Endothelial cell of umbilical vein (primary cell): ENCODE measurements at regions not wholly inside any gene's neighbourhood (a gene's known extent, or its start where the extent isn't known, plus 50 kb on each side); places are given as distances from the start of the nearest gene placed in this dataset.

Experiments used
- BruUV-seq: library from RNA; stranded (reverse); fragments of 400-500 nt; replicated peaks from 2 replicates; lab custom pipeline; 2021; lab: Mats Ljungman, UMichigan
- CTCF ChIA-PET: fragments of 300-600, 350-600 bp; sonication (Branson Sonifier 250); formaldehyde crosslinking; loops from one replicate; lab custom pipeline; 2021; ENCODE audit warnings: antibody characterized with exemption, inconsistent platforms; lab: Charles Lee
- POLR2A ChIA-PET: fragments of 300-600, 350-600 bp; sonication (Branson Sonifier 250); formaldehyde crosslinking; loops from one replicate; lab custom pipeline; 2021; ENCODE audit warnings: antibody characterized with exemption, inconsistent platforms; lab: Charles Lee
- DNase-seq: peaks from one replicate; pipeline ENCODE4 v3.0.0-alpha.2; 2011; ENCODE audit warnings: low read depth, low spot score
- FAIRE-seq: peaks from 2 replicates; lab custom pipeline; 2011; peaks lifted over from hg19 to GRCh38; lab: Jason Lieb, UNC
- H2AFZ ChIP-seq: 2 replicates; pipeline ENCODE4 v1.6.0; 2012; ENCODE audit warnings: low read depth, low read length, control low read depth, inconsistent platforms
- H3K27ac ChIP-seq: 2 replicates; pipeline ENCODE4 v1.5.1; 2011; ENCODE audit warnings: low read depth, mild to moderate bottlenecking, control low read depth, low read length, moderate library complexity; ENCODE audit not compliant: insufficient read depth
- H3K27me3 ChIP-seq, 2 experiments: 2 replicates each; pipeline versions ENCODE4 v1.6.0 to v1.6.1; 2011; ENCODE audit warnings: low read length in 2 of 2, mixed read lengths in 1 of 2; ENCODE audit not compliant: control insufficient read depth in 2 of 2, insufficient read depth in 2 of 2
- H3K36me3 ChIP-seq, 2 experiments: 2 replicates in 1 of 2; 3 replicates in 1 of 2; pipeline ENCODE4 v1.5.1; 2011; ENCODE audit warnings: low read length in 2 of 2, mild to moderate bottlenecking in 1 of 2, moderate library complexity in 1 of 2; ENCODE audit not compliant: control insufficient read depth in 2 of 2, insufficient read depth in 2 of 2; ENCODE audit errors: extremely low read depth in 1 of 2
- H3K4me1 ChIP-seq: 3 replicates; pipeline ENCODE4 v1.5.1; 2011; ENCODE audit warnings: mild to moderate bottlenecking, low read length; ENCODE audit not compliant: control insufficient read depth, insufficient read depth; ENCODE audit errors: extremely low read depth
- H3K4me2 ChIP-seq: 2 replicates; pipeline ENCODE4 v1.6.1; 2011; ENCODE audit warnings: low read length, control low read depth, mixed read lengths; ENCODE audit not compliant: insufficient read depth
- H3K4me3 ChIP-seq, 3 experiments: fragments of 200-600 bp in 1 of 3; sonication (generic), shearing (Covaris generic) in 1 of 3; replicated peaks in 1 of 3; 2 replicates each; pipeline ENCODE4 v1.5.1; 2011 to 2016; ENCODE audit warnings: control low read depth in 3 of 3, low read length in 3 of 3, mild to moderate bottlenecking in 2 of 3, inconsistent platforms in 1 of 3, low read depth in 1 of 3, moderate library complexity in 1 of 3; ENCODE audit not compliant: insufficient read depth in 1 of 3
- H3K79me2 ChIP-seq: 2 replicates; pipeline ENCODE4 v1.6.0; 2012; ENCODE audit warnings: low read length, inconsistent platforms; ENCODE audit not compliant: control insufficient read depth, insufficient read depth
- H3K9ac ChIP-seq: replicated peaks from 2 replicates; pipeline ENCODE3; 2011; ENCODE audit warnings: low read length, control low read depth; ENCODE audit not compliant: insufficient read depth; ENCODE audit errors: extremely low read depth
- H3K9me1 ChIP-seq: replicated peaks from 3 replicates; pipeline ENCODE4 v1.6.0; 2011; ENCODE audit warnings: mild to moderate bottlenecking, low read length; ENCODE audit not compliant: control insufficient read depth, insufficient read depth; ENCODE audit errors: extremely low read depth
- H3K9me3 ChIP-seq: replicated peaks from 2 replicates; pipeline ENCODE4 v1.5.1; 2012; ENCODE audit warnings: low read length, inconsistent platforms; ENCODE audit not compliant: control insufficient read depth, insufficient read depth
- H4K20me1 ChIP-seq: replicated peaks from 2 replicates; pipeline ENCODE3; 2011; ENCODE audit warnings: mild to moderate bottlenecking, low read length; ENCODE audit not compliant: control insufficient read depth, insufficient read depth; ENCODE audit errors: extremely low read depth
- EZH2 ChIP-seq: IDR thresholded peaks from 2 replicates; pipeline ENCODE4 v1.6.1; 2012; ENCODE audit warnings: borderline replicate concordance, low read depth, mild to moderate bottlenecking, moderate library complexity, low read length, inconsistent platforms; ENCODE audit not compliant: severe bottlenecking
- FOS ChIP-seq: IDR thresholded peaks from 2 replicates; pipeline ENCODE4 v1.6.1; 2011; ENCODE audit warnings: mild to moderate bottlenecking, low read length, moderate library complexity, borderline replicate concordance; ENCODE audit not compliant: insufficient read depth
- GATA2 ChIP-seq: IDR thresholded peaks from 2 replicates; pipeline ENCODE4 v1.7.0; 2011; ENCODE audit warnings: low read depth, mild to moderate bottlenecking, moderate library complexity, mixed read lengths, low read length; ENCODE audit not compliant: insufficient read length, insufficient read depth
- JUN ChIP-seq: IDR thresholded peaks from 2 replicates; pipeline ENCODE4 v1.6.1; 2011; ENCODE audit warnings: borderline replicate concordance, low read depth; ENCODE audit not compliant: insufficient read length, insufficient read depth
- MYC ChIP-seq: IDR thresholded peaks from one replicate; pipeline ENCODE4 v1.6.1; 2011; ENCODE audit warnings: mild to moderate bottlenecking, low read depth, low read length
- POLR2A ChIP-seq: IDR thresholded peaks from 2 replicates; pipeline ENCODE4 v1.6.1; 2012; ENCODE audit warnings: low read depth, mild to moderate bottlenecking, control low read depth, low read length
- POLR2AphosphoS5 ChIP-seq: IDR thresholded peaks from 2 replicates; pipeline ENCODE4 v1.6.1; 2012; ENCODE audit warnings: low read depth, mild to moderate bottlenecking, control low read depth, low read length, moderate library complexity; ENCODE audit not compliant: insufficient read depth
- dilution Hi-C: fragments of 300-500 bp; cut with MboI; formaldehyde crosslinking; loops from one replicate; pipeline ENCODE4 v1.15.0; 2019; ENCODE audit warnings: low sequenced_read_pairs; ENCODE audit not compliant: extremely low pct_ligation_motif_present
- intact Hi-C: fragments of 100-400 bp; cut with micrococcal nuclease; formaldehyde crosslinking; loops from one replicate; pipeline ENCODE4 v1.10.0; 2022
- TF ChIP-seq, protein P1 (sequence below): IDR thresholded peaks from 2 replicates; pipeline ENCODE4 v1.6.1; 2011; ENCODE audit not compliant: insufficient read depth, insufficient read length
- TF ChIP-seq, protein P2 (sequence below), 2 donors: IDR thresholded peaks; 1 replicate in 1 of 2; 2 replicates in 1 of 2; pipeline ENCODE4 v1.5.1; 2011; ENCODE audit warnings: low read length in 2 of 2, mild to moderate bottlenecking in 2 of 2, moderate library complexity in 2 of 2, control low read depth in 1 of 2, inconsistent platforms in 1 of 2, low read depth in 1 of 2; ENCODE audit not compliant: insufficient read depth in 1 of 2; ENCODE audit errors: extremely low read depth in 1 of 2

DNA sequence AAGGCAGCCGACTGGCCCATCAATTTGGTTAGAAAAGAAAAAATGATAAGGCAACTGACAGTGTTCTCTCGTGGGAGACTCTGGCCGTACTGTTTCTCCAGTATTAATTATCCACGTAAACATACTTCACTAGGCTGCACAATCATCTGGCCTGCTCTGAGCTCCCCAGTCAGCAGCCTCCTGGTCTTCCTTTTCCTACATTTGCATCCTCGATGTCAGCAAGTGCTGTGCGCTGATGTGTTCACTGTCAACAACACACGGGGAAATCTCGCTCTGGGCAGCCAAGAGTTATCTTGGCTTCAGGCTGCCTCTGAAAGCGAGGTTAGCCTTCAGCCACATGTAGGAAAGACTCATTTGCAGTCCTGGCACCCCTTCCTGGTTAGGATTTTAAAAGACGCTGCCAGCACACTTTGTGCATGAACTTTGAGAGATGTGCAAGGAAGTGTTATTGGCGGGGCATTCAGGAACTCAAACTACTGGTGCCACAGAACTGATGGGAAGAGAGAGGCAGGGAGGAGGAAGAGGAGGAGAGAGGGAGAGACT, 460.5 kb upstream of the ARID1B start:
- Histone ChIP-seq H3K4me3 (no peak overlapping the region), H3K79me2 (no peaks in the 10 kb centered on the region), H3K9me3 (no peaks in the 10 kb centered on the region), H3K27me3 (no peaks in the 10 kb centered on the region), H4K20me1 (no peaks in the 10 kb centered on the region), H3K27ac (no peak overlapping the region), H3K9me1 (no peaks in the 10 kb centered on the region), H3K4me1 (no peaks in the 10 kb centered on the region), H3K36me3 (no peaks in the 10 kb centered on the region), H2AFZ (no peak overlapping the region), H3K4me2 (no peak overlapping the region), H3K9ac (no peak overlapping the region)
- dilution Hi-C loops (no loop called here), intact Hi-C loops (no loop called here)
- no peak for DNase-seq
- FAIRE-seq, result no peak
- TF ChIP-seq EZH2, result no peak
- TF ChIP-seq MYC, result no peak
- TF ChIP-seq GATA2, result no peak
- TF ChIP-seq, protein P1, sequence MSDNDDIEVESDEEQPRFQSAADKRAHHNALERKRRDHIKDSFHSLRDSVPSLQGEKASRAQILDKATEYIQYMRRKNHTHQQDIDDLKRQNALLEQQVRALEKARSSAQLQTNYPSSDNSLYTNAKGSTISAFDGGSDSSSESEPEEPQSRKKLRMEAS, result no peak
- TF ChIP-seq POLR2A, result no peak
- no peak for TF ChIP-seq FOS
- TF ChIP-seq, protein P2, sequence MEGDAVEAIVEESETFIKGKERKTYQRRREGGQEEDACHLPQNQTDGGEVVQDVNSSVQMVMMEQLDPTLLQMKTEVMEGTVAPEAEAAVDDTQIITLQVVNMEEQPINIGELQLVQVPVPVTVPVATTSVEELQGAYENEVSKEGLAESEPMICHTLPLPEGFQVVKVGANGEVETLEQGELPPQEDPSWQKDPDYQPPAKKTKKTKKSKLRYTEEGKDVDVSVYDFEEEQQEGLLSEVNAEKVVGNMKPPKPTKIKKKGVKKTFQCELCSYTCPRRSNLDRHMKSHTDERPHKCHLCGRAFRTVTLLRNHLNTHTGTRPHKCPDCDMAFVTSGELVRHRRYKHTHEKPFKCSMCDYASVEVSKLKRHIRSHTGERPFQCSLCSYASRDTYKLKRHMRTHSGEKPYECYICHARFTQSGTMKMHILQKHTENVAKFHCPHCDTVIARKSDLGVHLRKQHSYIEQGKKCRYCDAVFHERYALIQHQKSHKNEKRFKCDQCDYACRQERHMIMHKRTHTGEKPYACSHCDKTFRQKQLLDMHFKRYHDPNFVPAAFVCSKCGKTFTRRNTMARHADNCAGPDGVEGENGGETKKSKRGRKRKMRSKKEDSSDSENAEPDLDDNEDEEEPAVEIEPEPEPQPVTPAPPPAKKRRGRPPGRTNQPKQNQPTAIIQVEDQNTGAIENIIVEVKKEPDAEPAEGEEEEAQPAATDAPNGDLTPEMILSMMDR (IDR thresholded peaks at IDR 0.05; ENCODE audit: extremely low read depth in 1 of 2, insufficient read depth in 1 of 2, low read depth in 1 of 2, low read length in 2 of 2), result no peak
- no peak for TF ChIP-seq JUN
- TF ChIP-seq POLR2AphosphoS5, result no peak
- POLR2A ChIA-PET, result no interaction called here
- CTCF ChIA-PET, result no interaction called here
- BruUV-seq, result no TSS peak
